ENCODE measurements at regions not wholly inside any gene's neighbourhood (a gene's known extent, or its start where the extent isn't known, plus 50 kb on each side); places are given as distances from the start of the nearest gene placed in this dataset.

- no peaks in the 10 kb centered on the region for H3K36me3 Mint-ChIP-seq
Measured at GRCh38 chr14:53260286-53260685, 107.2 kb upstream of the DDHD1 start.

GRCh38 chr14:53252141-53252540 lies 99.0 kb upstream of the DDHD1 start:
- Histone ChIP-seq H3K9ac (ENCODE audit: insufficient read depth, low read length, poor library complexity, severe bottlenecking) (no peak overlapping the region), H3K4me3 (replicated peaks in 1 of 3; ENCODE audit: low read depth in 2 of 3, low read length in 3 of 3) (no peak overlapping the region), H3K79me2 (ENCODE audit: insufficient read depth, low read length) (no peaks in the 10 kb centered on the region), H3K4me2 (replicated peaks; ENCODE audit: extremely low read depth, low read length, poor library complexity, severe bottlenecking) (no peak overlapping the region), H3K36me3 (replicated peaks in 1 of 2; ENCODE audit: control insufficient read depth in 1 of 2, insufficient read depth in 2 of 2, low read length in 2 of 2) (no peaks in the 10 kb centered on the region), H2AFZ (ENCODE audit: insufficient read depth, low read depth, low read length, poor library complexity, severe bottlenecking) (no peak overlapping the region), H3K9me3 (replicated peaks in 1 of 2; ENCODE audit: control insufficient read depth in 1 of 2, insufficient read depth in 1 of 2, low read length in 2 of 2) (peaks cover 0 to 3% of the 10 kb centered on the region in 2 donors), H3K27ac (ENCODE audit: low read depth in 1 of 2, low read length in 2 of 2) (no peak overlapping the region), H3K27me3 (ENCODE audit: control insufficient read depth in 2 of 2, insufficient read depth in 2 of 2, low read length in 2 of 2) (no peaks in the 10 kb centered on the region), H4K20me1 (ENCODE audit: insufficient read depth, low read length) (no peaks in the 10 kb centered on the region), H3K4me1 (ENCODE audit: control insufficient read depth in 1 of 2, insufficient read depth in 2 of 2, low read length in 2 of 2) (no peaks in the 10 kb centered on the region)
- no CpG with 5 or more reads among the region's 1 CpG for WGBS (ENCODE audit: insufficient coverage)
- H3K4me3 Mint-ChIP-seq = no peak overlapping the region
- no peak overlapping the region for H3K27ac Mint-ChIP-seq
- H3K36me3 Mint-ChIP-seq = no peaks in the 10 kb centered on the region
- TF ChIP-seq CTCF (IDR thresholded peaks at IDR 0.05) = no peak
- H3K4me1 Mint-ChIP-seq = no peaks in the 10 kb centered on the region
- H3K27me3 Mint-ChIP-seq (ENCODE audit: low read depth in 3 of 3) = peaks cover 0 to 1% (median 0%) of the 10 kb centered on the region in 3 donors
- peaks cover 6 to 25% (median 15%) of the 10 kb centered on the region in 7 donors for H3K9me3 Mint-ChIP-seq
- no peak for DNase-seq
- intact Hi-C loops (cut with micrococcal nuclease) = no loop called here

More at GRCh38 chr14:53260286-53260685, 107.2 kb upstream of the DDHD1 start:
- Histone ChIP-seq H3K4me2 (replicated peaks; ENCODE audit: extremely low read depth, low read length, poor library complexity, severe bottlenecking) (no peak overlapping the region), H3K79me2 (ENCODE audit: insufficient read depth, low read length) (no peaks in the 10 kb centered on the region), H3K27ac (ENCODE audit: low read depth in 1 of 2, low read length in 2 of 2) (no peak overlapping the region), H3K9me3 (replicated peaks in 1 of 2; ENCODE audit: control insufficient read depth in 1 of 2, insufficient read depth in 1 of 2, low read length in 2 of 2) (peaks cover 0 to 3% of the 10 kb centered on the region in 2 donors), H3K4me3 (replicated peaks in 1 of 3; ENCODE audit: low read depth in 2 of 3, low read length in 3 of 3) (no peak overlapping the region), H3K4me1 (ENCODE audit: control insufficient read depth in 1 of 2, insufficient read depth in 2 of 2, low read length in 2 of 2) (no peaks in the 10 kb centered on the region), H4K20me1 (ENCODE audit: insufficient read depth, low read length) (no peaks in the 10 kb centered on the region), H3K36me3 (replicated peaks in 1 of 2; ENCODE audit: control insufficient read depth in 1 of 2, insufficient read depth in 2 of 2, low read length in 2 of 2) (no peaks in the 10 kb centered on the region), H3K27me3 (ENCODE audit: control insufficient read depth in 2 of 2, insufficient read depth in 2 of 2, low read length in 2 of 2) (no peaks in the 10 kb centered on the region), H2AFZ (ENCODE audit: insufficient read depth, low read depth, low read length, poor library complexity, severe bottlenecking) (no peak overlapping the region), H3K9ac (ENCODE audit: insufficient read depth, low read length, poor library complexity, severe bottlenecking) (no peak overlapping the region)
- no peak for DNase-seq
- intact Hi-C loops (cut with micrococcal nuclease) = no loop called here
- H3K27me3 Mint-ChIP-seq (ENCODE audit: low read depth in 3 of 3) = peaks cover 0 to 1% (median 0%) of the 10 kb centered on the region in 3 donors
- no peak for TF ChIP-seq CTCF (IDR thresholded peaks at IDR 0.05)
- no peak overlapping the region for H3K4me3 Mint-ChIP-seq
- WGBS (ENCODE audit: insufficient coverage) = no CpG with 5 or more reads among the region's 5 CpGs
- no peaks in the 10 kb centered on the region for H3K4me1 Mint-ChIP-seq
- H3K9me3 Mint-ChIP-seq = peaks cover 6 to 26% (median 18%) of the 10 kb centered on the region in 7 donors
- H3K27ac Mint-ChIP-seq = no peak overlapping the region

Measured in CD14-positive monocyte (primary cell).